Posterior vena cava (tissue), 2 donors: ENCODE measurements at regions not wholly inside any gene's neighbourhood (a gene's known extent, or its start where the extent isn't known, plus 50 kb on each side); places are given as distances from the start of the nearest gene placed in this dataset.

Experiments
- DNase-seq: peaks from one replicate; pipeline ENCODE4 v3.0.0-alpha.2; 2020; ENCODE audit warnings: low spot score
- intact Hi-C, 2 donors: fragments of 100-400 bp; cut with DNase I; formaldehyde crosslinking; loops; one replicate each; pipeline versions ENCODE4 v1.14.1 to v1.14.2; 2022 to 2023
- donor health status: DM: yes; HTN: yes; CAD: no.
- donor health status: DM: yes; HTN: yes; CAD: no.

GRCh38 chr18:77918730-77919129 lies 669.1 kb downstream of the GALR1 start:
- no peak for DNase-seq
- intact Hi-C loops, result no loop called here

- no peak for DNase-seq
- intact Hi-C loops, result no loop called here
Measured at GRCh38 chr18:77919923-77920322, 670.3 kb downstream of the GALR1 start.

DNA sequence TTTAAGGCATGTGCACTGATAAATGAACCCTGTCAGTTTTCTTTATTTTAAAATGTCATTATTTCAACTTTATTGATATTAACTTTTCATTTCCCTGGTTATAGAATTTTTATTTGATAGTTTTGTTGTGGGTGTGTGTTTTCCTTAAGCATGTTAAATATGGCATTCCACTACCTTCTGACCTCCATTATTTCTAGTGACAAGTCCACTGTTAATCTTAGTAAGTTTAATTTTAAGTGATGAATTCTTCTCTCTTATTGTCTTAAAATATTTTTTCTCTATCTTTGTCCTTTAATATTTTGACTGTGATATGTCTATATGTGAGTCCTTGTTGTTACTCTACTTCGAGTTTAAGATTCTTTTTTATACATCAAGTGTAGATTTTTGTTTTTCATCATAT lies 685.7 kb downstream of the GALR1 start:
- intact Hi-C loops, result no loop called here
- no peak for DNase-seq

GRCh38 chr18:77940566-77940965 lies 690.9 kb downstream of the GALR1 start:
- intact Hi-C loops, result no loop called here

GRCh38 chr18:77944533-77944932 lies 694.9 kb downstream of the GALR1 start:
- intact Hi-C loops, result no loop called here

More at GRCh38 chr18:77940566-77940965, 690.9 kb downstream of the GALR1 start:
- no peak for DNase-seq

GRCh38 chr18:77948567-77948966 lies 698.9 kb downstream of the GALR1 start:
- no peak for DNase-seq

More at GRCh38 chr18:77944533-77944932, 694.9 kb downstream of the GALR1 start:
- no peak for DNase-seq

DNA sequence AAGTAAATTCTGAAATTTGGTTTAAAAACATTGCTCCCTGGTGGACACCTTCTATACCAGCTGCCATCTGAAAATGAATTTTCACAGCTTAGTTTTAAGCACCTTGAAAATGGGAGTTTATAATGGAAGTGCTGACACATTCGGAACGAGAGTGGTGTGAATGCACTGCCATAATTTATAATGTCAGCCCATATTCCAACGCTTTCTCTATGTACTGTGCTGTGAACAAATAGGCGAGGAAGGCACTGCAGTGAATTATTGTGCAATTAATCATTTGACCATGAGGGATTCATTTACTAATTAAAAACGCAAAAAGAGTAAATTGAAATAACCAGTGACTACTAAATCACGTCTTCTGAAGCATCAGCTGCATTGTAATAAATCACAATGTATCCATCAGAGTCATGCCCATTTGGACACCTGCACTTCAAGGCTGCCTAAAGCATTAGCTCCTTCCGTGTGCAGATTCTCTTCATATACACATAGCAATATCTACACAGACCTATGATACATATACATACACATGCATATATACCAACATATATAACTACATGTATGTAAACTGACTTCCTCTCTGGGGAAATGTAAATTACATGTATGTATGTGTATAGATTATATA lies 699.8 kb downstream of the GALR1 start:
- intact Hi-C loops, result no loop called here
- DNase-seq, result no peak

More at GRCh38 chr18:77948567-77948966, 698.9 kb downstream of the GALR1 start:
- intact Hi-C loops, result no loop called here

DNA sequence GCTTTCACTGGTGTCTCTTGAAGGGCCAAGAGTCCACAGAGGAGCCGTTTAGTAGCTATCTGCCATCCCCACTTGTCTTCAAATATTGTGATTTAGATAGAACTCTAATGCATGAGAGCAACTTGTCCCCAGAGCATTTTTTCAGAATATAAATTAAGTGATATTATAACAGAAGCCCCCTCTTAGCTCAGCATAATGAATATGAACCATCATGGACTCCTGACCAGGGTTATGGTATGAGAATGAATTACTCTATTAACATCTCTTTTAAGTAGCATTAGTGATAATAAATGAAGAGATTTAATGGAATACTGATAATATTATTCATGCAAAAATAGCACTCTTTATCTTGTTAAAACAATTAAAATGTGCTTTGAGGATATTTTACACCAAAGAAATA lies 709.6 kb downstream of the GALR1 start:
- no peak for DNase-seq

DNA sequence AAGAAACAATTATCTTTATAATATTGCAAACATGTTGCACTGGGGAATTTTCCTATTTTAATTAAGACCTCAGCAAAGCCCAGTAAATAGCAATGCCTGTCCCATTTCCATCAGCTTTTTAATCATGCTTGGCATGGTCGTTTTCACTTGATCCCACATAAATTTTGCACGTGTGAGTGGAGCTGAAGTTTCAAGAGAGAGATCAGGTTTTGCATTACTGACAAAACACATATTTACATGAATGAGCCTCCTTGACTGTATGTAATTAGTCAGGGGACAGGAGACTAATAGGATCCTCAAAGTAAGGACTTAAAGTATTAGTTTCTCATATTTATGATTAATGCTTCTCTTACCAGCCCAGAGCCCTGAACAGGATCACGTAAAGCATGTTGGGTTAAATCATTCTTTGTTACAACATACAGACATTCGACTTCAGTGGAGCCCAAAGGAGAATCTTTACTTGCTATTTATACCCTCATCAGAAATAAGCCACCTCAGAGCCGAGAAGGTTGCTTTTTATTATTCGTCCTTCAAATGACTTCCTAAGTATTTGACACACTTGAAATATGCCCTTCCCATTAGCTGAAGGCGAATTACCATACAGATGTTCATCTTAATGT lies 711.3 kb downstream of the GALR1 start:
- no peak for DNase-seq
- intact Hi-C loops, result loop anchor here in 1 of 2 donors (5.0 to 10.0 kb wide), 2 partner anchors 456 to 1696 kb away; no protein-coding TSS in a partner anchor

More for the DNA sequence above, 709.6 kb downstream of the GALR1 start:
- intact Hi-C loops, result no loop called here

DNA sequence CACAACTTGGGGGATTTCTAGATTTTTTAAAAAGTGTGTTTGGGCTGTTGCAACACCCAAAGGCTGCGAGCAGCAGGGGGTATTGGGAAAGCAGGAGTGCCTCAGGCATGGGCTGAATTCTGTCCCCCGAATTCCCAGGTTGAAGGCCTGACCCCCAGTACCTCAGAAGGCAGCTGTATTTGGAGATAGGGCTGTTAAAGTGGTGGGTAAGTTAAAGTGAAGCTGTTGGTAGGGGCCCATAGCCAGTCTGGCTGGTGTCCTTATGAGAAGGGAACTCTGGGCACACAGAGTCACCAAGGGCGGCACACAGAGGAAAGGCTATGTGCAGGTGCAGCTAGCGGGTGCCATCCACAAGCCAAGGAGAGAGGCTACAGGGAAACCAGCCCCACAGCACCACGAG lies 717.4 kb downstream of the GALR1 start:
- no peak for DNase-seq
- intact Hi-C loops, result loop anchor here in 1 of 2 donors (10.0 kb wide), 1 partner anchor 462 kb away; no protein-coding TSS in a partner anchor

GRCh38 chr18:77967791-77968190 lies 718.1 kb downstream of the GALR1 start:
- DNase-seq, result no peak
- intact Hi-C loops, result loop anchor here in 1 of 2 donors (10.0 kb wide), 1 partner anchor 463 kb away; no protein-coding TSS in a partner anchor

- intact Hi-C loops, result loop anchor here in 1 of 2 donors (10.0 kb wide), 1 partner anchor 465 kb away; no protein-coding TSS in a partner anchor
- DNase-seq, result no peak
Measured at GRCh38 chr18:77969972-77970371, 720.3 kb downstream of the GALR1 start.

GRCh38 chr18:77970814-77971213 lies 721.2 kb downstream of the GALR1 start:
- intact Hi-C loops, result no loop called here
- no peak for DNase-seq

DNA sequence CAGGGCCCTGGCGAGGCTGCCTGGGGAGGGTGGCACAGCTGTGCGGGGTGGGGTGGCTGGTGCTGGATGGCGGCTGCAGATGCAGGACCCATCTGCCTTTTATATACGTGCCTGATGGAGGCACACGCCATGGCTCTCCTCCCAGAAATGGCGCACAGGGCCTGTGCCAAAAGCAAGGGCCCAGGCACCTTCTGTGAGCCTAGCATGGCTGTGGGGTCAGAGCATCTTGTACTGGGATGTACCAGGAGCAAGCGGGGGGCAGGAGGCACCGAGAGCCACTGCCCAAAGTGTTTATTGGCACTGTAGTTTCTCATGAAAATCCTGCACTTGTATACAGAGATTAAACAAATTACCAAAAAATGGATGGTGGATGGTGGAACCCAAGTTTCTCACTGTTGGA lies 724.1 kb downstream of the GALR1 start:
- DNase-seq, result no peak
- intact Hi-C loops, result no loop called here

GRCh38 chr18:77974329-77974728 lies 724.7 kb downstream of the GALR1 start:
- no peak for DNase-seq
- intact Hi-C loops, result no loop called here

- intact Hi-C loops, result no loop called here
- no peak for DNase-seq
Measured at GRCh38 chr18:77977331-77977730, 727.7 kb downstream of the GALR1 start.

GRCh38 chr18:77980275-77980674 lies 730.6 kb downstream of the GALR1 start:
- intact Hi-C loops, result no loop called here
- no peak for DNase-seq

DNA sequence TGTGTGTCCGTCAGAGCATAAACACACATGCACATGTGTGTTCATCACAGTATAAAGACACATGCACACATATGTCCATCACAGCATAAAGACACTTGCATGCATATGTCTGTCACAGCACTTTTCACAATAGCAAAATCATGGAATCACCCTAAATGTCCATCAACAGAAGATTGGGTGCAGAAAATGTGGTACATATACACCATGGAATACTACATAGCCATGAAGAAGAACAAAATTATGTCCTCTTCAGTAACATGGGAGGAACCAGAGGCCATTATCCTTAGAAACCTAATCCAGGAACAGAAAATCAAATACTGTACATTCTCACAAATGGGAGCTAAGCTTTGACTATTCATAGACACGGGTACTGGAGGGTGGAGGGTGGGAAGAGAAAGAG lies 732.2 kb downstream of the GALR1 start:
- intact Hi-C loops, result no loop called here
- no peak for DNase-seq

- no peak for DNase-seq
- intact Hi-C loops, result no loop called here
Measured at GRCh38 chr18:77983270-77983669, 733.6 kb downstream of the GALR1 start.

DNA sequence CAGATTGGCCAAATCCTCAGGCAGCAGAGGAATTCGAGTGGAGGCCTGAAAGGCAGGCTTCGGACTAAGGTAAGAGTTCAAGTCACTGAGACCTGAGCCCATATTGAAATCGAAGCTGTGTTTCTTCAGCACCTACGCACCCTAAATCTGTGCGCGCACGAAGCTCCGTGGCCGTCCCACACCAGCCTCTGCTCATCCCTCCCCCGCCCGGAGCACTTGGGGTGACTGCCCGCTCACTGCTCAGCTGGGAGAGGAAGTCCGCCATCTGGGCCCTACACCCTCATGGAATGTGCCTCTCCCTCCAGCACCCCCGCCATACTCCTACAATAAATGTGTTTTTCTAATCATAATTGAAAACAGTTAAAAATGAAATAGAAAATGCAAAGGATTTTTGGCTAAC lies 734.5 kb downstream of the GALR1 start:
- intact Hi-C loops, result no loop called here
- no peak for DNase-seq

DNA sequence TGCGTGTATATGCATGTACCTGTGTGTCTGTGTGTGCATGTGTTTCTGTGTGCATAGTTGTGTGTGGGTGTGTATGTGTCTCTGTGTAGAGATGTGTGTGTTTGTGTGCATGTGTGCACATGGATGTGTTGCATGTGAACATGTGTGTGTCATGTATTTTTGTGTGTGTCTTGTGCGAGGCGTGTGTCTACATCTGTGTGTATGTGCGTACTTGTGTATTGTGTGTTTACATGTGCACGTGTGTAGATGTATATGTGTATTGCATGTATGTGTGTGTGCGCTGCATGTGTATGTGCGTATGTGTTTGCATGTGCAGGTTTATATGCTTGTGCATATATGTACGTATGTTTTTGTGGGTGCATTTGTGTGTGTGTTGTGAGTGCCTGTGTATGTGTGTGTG lies 735.2 kb downstream of the GALR1 start:
- DNase-seq, result no peak
- intact Hi-C loops, result loop anchor here in 1 of 2 donors (5.0 kb wide), 1 partner anchor 367 kb away; no protein-coding TSS in a partner anchor
